Testis (tissue), 2 donors: ENCODE measurements at regions not wholly inside any gene's neighbourhood (a gene's known extent, or its start where the extent isn't known, plus 50 kb on each side); places are given as distances from the start of the nearest gene placed in this dataset.

ENCODE experiments used
- POLR2A ChIP-seq: fragments of 450-650 bp; IDR thresholded peaks from one replicate; pipeline ENCODE4 v1.6.1; 2017; ENCODE audit warnings: antibody characterized with exemption, mild to moderate bottlenecking, moderate library complexity
- TF ChIP-seq, protein P1 (sequence below), 3 experiments: fragments of 450-650 bp in 2 of 3; fragments of 200-600 bp in 1 of 3; sonication (generic) in 1 of 3; IDR thresholded peaks; one replicate each; pipeline ENCODE4 v1.5.1; 2016 to 2019; ENCODE audit warnings: antibody characterized with exemption in 3 of 3, mild to moderate bottlenecking in 2 of 3, moderate library complexity in 1 of 3

DNA sequence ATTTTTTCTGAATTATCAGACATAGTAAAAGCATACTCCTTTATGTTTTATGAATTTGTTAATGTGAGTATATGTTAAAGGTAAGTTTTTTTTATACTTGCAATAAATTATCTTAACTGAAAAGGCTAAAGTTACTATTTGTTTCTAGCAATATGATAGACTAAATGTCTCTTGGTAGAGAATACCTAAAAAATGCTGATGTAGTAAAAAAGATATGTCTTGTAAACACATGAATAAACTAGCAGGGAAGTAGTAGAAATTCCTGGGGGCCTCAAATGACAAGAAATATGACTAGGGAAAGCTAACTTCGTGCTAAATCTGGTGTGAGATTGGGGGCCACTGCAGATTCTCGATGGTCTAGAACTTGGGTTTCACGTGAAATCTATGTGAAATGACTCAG, 188.1 kb upstream of the CACNA1E start:
- TF ChIP-seq, protein P1, sequence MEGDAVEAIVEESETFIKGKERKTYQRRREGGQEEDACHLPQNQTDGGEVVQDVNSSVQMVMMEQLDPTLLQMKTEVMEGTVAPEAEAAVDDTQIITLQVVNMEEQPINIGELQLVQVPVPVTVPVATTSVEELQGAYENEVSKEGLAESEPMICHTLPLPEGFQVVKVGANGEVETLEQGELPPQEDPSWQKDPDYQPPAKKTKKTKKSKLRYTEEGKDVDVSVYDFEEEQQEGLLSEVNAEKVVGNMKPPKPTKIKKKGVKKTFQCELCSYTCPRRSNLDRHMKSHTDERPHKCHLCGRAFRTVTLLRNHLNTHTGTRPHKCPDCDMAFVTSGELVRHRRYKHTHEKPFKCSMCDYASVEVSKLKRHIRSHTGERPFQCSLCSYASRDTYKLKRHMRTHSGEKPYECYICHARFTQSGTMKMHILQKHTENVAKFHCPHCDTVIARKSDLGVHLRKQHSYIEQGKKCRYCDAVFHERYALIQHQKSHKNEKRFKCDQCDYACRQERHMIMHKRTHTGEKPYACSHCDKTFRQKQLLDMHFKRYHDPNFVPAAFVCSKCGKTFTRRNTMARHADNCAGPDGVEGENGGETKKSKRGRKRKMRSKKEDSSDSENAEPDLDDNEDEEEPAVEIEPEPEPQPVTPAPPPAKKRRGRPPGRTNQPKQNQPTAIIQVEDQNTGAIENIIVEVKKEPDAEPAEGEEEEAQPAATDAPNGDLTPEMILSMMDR (IDR thresholded peaks at IDR 0.05), result no peak
- no peak for TF ChIP-seq POLR2A
